Epidermal melanocyte (primary cell): ENCODE measurements at regions not wholly inside any gene's neighbourhood (a gene's known extent, or its start where the extent isn't known, plus 50 kb on each side); places are given as distances from the start of the nearest gene placed in this dataset.
"Not testable (repeated sequence)": the region's sequence is repeated elsewhere in the genome, so short reads cannot be mapped to it uniquely, and the experiment has no call there.

Experiments
- DNase-seq: peaks from one replicate; pipeline ENCODE4 v3.0.0; 2011; ENCODE audit warnings: low spot score; ENCODE audit not compliant: insufficient read length

DNA sequence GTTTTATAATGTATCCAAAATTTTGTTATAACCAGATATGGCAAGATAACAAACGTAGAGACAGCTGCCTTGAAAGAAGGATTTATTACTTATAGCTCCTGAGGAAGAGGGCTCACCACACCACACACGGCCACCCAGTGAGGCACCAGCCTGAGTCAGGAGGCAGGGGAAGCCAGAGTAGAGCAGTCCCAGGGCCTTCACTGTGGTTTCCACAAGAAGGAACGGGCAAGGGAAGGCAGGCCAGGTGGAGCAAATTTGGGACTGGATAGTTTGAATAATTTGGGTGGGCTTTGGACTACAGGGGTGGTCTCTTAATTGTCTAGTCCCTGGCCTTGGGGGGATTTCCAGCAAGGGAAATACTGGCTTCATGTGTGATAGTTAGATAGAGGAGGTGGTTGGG, 72.5 kb downstream of the RRAGC start:
- DNase-seq = no peak

DNA sequence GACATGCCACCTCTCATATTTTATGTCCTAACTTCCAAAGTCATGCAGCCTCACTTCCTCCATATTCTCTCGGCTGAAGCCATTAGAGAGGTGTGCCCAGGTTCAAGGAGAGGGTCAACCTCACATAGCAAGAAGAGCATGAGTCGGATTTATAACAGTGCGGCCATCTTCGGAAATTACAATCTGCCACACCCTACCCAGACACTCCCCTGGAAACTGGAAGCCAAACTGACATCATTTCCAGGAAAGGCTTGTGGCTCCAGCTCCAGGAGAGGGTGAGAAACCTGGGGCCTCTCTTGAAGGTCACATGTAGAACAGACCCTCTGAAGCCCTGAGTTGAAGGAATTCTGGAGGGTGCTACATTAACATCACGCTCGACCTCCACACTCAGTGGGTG, 73.5 kb downstream of the RRAGC start:
- no peak for DNase-seq

DNA sequence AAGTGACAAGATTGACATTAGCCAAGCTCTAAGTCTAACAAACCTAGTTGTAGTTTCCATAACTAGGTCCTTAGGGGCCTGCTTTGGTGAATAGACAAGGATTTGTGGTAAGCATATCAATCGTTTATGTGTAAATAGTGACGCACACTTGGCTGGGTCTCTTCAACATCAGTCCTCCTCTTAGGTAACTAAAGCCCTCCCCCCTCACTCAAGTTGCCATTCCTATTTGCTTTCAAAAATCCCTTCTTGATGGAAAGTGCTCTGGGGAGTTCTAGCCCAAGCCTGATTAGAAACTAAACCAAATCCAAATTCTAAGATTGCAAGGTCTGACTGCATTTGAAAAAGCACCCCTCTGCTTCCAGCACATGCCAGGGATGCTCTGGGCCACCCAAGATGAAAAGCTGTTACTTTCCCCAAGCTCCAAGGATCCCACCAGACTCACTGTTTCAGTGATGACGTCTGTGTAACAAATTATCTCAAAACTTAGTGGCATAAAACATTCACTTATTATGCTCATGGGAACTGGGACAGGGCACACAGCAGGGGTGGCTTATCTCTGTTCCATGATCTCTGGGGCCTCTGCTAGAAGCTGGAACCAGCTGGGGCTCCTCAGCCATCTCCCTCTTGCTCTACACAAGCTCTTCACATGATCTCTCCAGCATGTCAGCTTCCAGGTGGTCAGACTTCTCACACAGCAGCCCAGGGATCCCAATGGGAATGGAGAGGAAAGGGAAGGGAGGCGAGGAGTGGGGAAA, 74.1 kb downstream of the RRAGC start:
- no peak for DNase-seq

DNA sequence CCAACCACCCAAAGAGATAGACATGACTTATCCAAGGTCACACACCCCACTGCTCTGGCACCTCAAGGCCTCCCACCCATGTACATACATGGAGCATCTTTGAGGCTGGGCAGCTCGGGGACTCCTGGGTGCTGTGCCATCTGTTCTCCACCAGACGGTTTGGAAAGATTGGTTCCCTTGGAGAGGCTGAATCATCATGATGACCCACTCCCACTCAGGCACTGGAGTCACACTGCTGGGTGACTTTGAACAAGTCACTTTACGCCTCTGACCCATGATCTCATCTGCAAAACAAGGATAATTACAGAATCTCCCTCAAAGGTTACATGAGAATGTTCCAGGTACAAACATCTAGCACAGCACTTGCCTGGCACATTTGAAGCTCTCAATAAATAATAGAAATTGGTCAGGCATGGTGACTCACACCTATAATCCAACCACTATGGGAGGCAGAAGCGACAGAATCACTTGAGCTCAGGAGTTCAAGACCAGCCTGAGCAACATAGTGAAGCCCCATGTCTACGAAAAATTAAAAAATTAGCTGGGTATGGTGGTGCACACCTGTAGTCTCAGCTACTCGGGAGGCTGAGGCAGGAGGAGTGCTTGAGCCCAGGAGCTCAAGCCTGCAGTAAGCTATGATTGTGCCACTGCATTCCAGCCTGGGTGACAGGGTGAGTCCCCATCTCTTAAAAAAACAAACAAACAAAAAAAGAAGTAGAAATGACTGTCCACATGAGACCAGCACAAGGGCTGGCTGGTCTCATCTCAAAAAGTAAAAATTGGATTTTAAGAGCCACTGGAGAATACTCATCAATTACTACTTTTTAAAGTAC, 74.9 kb downstream of the RRAGC start:
- no peak for DNase-seq

DNA sequence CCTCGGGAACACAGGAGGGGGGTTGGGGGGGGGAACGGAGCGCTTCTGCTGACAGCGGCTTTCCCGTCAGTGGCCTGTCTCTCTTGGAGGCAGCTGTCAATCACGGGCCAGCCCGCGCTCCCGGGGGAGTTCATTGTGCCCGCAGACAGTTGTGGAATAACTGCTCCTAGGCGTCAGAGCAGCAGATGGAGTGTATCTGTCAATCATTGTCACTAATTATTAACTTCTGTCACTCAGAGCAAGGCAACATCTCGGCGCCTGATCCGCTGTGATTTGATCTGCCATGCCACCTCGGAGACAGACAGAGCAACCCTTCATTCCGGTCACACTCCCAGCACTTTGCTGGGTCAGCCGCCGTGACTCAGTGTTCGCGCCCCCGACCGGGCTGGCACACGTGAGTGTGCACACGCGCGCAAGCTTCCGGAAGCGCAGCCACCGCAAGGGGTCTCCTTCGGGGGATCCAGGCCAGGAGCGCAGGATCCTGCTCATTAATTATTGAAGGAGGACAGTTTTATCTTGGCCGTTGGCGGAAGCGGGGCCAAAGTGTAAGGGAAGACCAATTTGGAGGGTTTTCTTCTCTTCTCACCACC, 75.8 kb downstream of the RRAGC start:
- DNase-seq = no peak

DNA sequence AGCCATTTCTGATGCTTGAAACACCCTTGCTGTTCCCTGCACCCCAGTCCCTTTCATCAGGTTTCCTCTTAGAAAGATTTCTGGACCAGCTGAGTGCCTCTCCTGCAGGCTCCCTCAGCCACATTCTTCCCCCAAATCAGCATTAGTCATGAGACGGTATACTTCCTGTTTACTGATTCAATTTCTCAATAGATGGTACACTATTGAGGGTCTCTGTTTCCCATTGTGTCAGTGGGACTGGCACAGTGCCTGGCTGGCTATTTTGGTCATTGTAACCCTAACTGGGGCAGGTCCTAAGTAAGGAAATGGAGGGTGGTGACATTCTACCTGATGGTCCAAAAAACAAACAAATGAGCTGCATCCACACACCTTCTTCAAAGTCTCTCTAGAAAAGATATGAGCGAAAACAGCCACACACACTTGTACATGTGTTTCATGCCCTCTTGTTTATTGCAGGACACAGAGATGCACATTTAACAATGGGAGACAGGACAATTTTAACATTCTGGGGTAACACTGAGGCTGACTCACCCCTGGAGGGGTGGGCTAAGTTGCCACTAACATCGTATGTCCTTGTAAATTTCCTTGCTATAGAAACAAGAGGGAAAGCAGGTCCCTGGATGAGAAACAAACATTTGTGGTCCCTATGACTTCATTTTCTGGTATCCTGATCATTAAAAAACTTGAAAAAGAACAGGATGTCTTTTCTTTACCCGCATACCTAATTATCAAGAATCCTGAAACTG, 77.5 kb downstream of the RRAGC start:
- DNase-seq = no peak

DNA sequence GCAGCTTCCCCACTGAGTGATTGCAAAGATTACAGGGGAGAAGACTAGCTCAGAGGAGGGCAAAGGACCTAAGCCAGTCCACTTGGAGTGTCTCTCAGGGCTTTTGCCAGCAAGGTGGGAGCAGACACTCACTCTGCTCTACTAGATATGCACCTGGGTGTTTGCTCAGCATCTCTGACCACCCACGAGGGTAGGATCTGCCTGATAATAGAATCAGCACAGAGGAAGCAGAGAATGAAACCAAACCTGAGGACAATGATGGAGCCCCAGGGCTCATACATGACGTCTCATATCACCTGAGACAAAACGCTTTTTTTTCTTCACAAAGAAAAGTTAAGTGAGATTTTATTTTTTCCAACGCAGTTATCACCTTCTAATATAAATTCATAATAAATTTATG, 79.4 kb downstream of the RRAGC start:
- no peak for DNase-seq

DNA sequence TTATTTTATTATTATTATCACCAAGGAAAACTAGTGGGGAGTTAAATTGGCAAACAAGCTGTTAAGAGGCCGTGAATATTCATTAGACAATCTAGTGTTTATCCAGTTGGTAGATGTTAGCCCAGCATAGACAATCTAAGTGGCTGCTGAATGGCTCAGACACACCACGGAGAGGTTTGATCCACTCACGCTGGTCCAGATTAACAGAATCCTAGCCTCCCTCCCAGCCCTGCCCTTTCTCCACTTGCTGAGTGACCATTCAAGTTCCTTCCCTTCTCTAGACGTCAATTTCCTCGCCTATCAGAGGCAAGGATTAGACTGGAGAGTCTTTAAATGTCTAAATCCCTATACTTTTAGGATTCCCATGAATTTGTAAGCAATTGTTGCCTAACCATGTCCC, 80.1 kb downstream of the RRAGC start:
- DNase-seq = no peak

DNA sequence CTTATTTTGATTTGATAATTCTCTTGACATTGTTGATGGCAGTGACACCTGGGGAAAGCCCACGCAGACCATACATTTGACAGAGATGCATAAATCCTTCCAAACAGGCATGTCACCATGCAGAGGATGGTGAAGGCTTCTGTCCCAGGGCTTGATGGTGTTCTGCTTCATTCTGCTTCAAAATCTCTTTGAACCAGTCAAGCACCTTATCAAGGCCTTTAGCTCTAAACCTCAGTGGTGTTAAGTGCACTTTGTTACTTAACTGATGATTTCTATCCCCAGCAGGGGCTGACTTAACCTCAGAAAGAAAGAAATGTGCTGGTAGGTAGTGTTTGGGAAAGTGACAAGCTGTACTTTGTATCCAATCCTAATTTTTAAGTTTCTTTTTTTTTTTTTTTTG, 81.1 kb downstream of the RRAGC start:
- no peak for DNase-seq

DNA sequence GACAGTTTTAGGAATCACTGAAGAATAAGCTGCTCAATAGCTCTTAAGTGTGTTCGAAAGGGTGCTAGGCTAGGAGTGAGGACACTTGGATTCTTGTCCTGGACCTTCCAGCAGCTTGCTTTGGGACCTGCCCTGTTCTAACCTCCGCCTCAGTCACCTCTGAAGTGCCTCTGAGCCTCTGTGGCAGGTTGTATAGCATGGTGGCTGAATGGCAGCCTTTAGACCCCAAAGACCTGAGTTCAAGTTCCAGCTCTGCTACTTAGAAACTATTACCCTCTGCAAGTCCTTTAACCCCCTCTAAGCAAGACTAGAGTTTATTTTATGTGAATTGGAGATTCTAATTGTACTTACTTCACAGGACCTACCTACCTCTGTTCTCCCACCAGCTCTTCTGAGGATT, 81.5 kb downstream of the RRAGC start:
- no peak for DNase-seq

DNA sequence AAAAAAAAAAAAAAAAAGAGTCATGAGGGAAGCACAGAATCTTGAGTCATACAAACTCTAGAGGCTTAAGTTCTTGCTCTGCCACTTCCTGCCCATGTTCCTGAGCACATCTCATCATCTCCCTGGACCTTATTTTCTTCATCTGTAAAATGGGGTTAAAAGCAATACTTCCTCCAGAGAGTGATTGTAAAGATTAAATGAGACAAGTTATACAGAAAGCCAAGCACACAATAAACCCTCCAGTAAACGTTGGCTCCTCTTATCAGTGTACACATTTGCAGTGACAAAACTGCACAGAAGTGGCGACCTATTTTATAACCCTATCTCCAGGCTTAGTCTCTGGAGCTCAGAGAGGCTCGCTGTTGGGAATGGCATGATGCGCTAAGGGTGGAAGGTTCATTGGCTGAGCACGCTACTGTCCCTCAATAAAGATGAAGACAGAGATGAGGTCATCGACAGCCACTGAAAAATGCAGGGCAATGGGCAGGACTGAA, 82.1 kb downstream of the RRAGC start:
- no peak for DNase-seq

DNA sequence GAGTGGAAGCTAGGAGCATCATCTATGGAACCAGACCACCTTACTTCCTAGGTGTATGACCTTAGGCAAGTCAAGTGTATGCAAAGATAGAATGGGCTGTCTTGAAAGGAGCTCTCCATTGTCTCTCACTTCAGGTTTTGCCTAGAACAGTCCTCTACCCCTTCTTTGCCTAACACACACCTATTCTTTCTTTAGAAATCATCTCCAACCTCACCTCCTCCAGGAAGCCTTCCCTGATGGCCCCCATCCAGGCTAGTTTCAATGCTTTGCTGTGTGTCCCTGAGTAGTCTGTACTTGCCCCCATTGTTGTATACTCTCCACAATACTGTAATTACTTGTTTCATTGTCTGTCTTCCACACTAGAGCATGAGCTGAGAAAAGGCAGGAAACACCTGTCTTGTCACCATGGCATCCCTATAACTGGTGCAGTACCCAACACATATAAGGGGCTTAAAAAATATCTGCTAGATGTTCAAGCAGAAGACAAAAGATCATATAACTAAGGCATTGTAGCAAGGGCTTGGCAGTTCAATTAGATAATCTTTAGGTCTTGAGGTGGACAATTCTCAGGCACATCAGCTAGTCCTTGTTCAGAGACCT, 83.0 kb downstream of the RRAGC start:
- DNase-seq = no peak

DNA sequence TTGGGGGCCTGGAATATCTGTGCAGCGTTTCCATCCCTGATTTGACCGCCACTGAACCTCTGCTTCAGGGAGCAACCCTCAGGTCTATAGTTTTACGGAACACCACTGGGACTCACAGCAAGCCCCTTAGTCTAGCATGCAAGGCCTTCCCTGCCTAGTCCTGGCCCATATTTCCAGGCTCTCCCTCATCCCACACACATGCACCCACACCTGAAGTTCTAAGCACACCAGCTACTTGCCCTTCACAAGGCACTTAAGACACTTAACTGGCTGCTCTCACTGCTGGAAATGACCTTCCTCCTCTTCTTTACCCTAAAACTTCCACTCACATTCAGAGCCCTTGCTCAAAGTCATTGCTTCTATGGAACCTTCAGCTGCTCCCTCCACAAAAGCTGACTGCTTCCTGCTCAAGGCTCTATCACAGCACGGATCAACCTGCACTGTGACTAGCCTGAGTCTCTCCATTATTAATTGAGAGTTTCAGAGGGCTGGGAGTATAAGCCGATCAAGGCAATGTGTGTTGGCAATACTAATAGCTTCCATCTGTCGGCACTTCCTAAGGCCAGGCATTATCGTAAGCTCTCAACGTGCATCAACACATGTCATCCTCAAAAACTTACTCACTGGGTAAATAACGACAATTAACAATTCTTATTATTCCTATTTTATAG, 84.3 kb downstream of the RRAGC start:
- DNase-seq = no peak

DNA sequence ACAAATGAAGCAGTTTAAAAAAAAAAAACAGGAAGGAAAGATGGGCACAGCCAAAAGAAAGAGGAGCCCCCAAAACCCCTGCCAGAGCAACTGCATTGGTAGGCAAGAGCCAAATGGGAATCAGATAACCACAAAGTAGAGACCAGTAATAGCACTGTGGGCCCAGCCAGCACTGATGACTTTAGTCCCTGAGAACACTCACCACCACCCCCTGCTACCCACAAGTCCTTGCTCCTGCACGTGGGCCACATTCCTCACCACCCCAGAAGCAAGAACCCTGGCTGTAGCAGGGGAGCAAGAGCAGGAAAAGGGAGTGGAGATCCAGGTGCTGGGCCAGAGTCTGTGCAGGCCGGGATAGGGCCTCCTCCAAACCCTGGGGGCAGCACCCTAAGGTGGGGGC, 86.1 kb downstream of the RRAGC start:
- no peak for DNase-seq

DNA sequence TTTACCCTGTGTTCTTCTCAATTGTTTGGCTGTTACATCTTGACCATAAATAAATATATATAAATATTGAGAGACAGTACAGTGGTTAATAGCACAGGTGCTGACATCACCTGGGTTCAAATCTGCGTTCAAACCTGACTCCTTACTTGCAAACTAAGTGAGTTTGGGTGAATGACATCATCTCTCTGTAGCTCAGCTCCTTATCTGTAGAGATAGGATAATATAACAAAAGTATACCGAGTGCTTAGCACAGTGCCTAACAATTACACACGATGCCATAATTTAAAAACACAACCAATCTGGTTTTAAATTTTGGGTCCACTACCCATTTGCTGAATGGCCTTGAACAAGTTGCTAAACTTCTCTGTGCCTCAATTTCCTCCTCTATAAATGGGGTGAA, 86.6 kb downstream of the RRAGC start:
- DNase-seq = no peak

DNA sequence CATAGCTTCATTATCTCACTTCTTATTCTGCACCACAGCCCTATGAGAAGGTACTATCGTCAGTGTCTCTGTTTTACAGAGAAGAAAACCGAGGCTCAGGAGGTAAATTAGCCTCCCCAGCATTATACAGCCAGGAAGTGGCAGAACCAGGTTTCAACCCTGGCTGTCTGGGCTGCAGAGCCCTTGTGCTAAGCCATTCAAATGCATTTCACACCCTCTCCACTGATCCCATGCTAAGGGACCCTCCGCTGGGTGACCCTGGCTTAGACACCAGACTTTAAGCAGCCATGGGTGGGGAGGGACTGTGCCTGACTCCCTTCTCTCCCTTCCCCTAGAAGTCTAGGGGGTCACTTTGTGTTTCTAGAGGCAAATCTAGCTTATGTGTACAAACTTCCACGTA, 87.5 kb downstream of the RRAGC start:
- no peak for DNase-seq

DNA sequence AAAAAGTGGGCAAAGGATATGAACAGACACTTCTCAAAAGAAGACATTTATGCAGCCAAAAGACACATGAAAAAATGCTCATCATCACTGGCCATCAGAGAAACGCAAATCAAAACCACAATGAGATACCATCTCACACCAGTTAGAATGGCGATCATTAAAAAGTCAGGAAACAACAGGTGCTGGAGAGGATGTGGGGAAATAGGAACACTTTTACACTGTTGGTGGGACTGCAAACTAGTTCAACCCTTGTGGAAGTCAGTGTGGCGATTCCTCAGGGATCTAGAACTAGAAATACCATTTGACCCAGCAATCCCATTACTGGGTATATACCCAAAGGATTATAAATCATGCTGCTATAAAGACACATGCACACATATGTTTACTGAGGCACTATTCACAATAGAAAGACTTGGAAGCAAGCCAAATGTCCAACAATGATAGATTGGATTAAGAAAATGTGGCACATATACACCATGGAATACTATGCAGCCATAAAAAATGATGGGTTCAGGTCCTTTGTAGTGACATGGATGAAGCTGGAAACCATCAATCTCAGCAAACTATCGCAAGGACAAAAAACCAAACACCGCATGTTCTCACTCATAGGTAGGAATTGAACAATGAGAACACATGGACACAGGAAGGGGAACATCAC, 88.9 kb downstream of the RRAGC start:
- DNase-seq = not testable (repeated sequence)

DNA sequence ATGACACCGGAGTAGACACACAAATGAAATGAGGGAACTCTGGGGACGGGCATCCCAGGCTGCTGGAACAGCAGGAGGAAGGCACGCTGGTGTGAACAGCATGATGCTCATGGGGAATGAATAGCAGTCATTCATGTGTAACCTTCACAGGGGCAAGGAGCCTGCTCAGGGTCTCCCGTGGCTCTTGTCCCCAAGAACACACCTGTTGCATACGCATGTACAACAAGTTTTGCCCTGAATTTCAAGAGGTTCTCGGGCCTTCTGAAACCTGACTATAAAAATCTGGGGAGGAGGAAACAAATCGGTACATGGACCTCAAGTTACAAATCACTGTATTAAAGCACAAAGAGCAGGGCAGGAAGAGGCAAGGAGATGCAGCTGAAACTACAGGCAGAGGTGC, 93.4 kb downstream of the RRAGC start:
- DNase-seq = no peak

DNA sequence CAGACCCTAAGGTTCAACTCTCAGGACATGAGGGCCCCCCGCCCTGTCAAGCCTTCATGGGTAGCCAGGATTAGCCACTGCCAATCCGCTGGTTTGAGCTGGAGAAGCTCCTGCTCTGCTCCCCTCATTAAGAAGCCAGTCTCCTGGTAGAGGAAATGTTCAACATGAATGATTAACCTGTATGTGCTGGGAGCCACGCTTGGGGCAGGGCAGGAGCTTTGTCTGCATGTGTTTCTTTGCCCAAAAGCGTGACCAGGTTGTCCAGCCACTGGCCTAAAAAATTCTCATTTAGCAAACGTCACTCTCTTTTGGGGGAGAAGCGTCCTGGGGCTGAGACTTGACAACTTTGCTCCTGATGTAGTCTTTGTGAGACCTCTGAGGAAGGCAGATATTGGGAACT, 96.5 kb downstream of the RRAGC start:
- no peak for DNase-seq

DNA sequence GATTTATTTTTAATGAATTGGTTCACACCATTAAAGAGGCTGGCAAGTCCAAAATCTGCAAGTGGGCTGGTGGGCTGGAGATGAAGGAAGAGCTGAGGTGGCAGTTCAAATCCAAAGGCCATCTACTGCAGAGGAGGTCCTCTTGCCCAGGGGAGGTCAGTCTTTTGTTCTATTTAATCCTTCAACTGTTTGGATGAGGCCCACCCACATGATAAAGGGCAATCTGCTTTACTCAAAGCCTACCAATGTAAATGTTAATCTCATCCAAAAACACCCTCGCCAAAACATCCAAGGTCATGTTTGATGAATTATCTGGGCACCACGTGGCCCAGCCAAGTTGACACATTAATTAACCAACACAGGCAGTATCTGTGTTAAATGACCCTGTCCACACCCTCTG, 99.0 kb downstream of the RRAGC start:
- DNase-seq = no peak
